ENCODE measurements at regions not wholly inside any gene's neighbourhood (a gene's known extent, or its start where the extent isn't known, plus 50 kb on each side); places are given as distances from the start of the nearest gene placed in this dataset.

- TF ChIP-seq CTCF (IDR thresholded peaks at IDR 0.05) (no peak), POLR2A (IDR thresholded peaks at IDR 0.05) (no peak), POLR2AphosphoS5 (IDR thresholded peaks at IDR 0.05) (no peak)
These were observed 127.6 kb upstream of the RHOBTB1 start for GRCh38 chr10:61071580-61071979.
